GM18520 (cell line): ENCODE measurements at regions not wholly inside any gene's neighbourhood (a gene's known extent, or its start where the extent isn't known, plus 50 kb on each side); places are given as distances from the start of the nearest gene placed in this dataset.
"Not testable (repeated sequence)": the region's sequence is repeated elsewhere in the genome, so short reads cannot be mapped to it uniquely, and the experiment has no call there.

ENCODE experiments used
- ATAC-seq: cut with Tn5 transposase; IDR thresholded peaks from one replicate; pipeline ENCODE4 v1.9.1; 2021; ENCODE audit not compliant: unreplicated experiment

GRCh38 chr9:40909821-40910220 is 218.7 kb downstream of the FOXD4L6 start:
- no peak for ATAC-seq

DNA sequence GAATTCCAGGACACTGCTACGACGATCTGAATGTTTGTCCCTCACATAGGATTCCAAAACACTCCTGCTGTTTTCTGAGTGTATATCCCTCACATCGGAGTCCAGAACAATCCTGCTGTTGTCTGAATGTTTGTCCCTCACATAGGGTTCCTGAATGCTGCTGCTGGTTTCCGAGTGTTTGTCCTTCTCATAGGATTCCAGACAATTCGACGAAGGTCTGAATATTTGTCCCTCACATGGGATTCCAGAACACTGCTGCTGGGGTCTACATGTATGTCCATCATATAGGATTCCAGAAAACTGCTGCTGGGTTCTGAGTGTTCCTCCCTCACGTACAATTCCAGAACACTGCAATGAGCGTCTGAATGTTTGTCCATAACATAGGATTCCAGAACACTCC is 219.4 kb downstream of the FOXD4L6 start:
- not testable (repeated sequence) for ATAC-seq

DNA sequence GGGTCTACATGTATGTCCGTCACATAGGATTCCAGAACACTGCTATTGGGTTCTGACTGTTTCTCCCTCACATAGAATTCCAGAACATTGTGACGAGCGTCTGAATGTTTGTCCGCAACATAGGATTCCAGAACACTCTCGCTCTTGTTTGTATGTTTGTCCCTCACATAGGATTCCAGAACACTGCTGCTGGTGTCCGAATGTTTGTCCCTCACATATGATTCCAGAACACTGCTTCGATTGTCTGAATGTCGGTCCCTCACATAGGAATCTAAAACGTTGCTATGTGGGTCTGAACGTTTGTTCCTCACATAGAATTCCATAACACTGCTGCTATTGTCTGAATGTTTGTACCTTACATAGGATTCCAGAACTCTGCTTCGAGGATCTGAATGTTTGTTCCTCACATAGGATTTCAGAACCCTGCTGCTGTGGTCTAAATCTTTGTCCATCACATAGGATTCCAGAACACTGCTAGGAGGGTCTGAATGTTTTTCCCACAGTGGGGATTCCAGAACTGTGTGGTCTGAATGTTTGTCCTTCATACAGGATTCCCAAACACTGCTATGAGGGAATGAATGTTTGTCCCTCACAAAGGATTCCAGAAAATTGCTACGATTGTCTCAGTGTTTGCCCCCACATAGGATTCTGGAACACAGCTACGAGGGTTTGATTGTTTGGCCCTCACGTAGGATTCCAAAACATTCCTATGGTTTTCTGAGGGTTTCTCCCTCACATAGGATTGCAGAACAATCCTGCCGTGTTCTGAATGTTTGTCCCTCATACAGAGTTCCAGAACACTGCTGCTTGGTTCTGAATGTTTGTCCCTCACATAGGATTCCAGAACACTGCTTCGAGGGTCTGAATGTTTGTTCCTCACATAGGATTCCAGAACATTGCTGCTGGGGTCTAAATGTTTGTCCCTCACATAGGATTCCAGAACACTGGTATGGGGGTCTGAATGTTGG is 220.5 kb downstream of the FOXD4L6 start:
- no peak for ATAC-seq

DNA sequence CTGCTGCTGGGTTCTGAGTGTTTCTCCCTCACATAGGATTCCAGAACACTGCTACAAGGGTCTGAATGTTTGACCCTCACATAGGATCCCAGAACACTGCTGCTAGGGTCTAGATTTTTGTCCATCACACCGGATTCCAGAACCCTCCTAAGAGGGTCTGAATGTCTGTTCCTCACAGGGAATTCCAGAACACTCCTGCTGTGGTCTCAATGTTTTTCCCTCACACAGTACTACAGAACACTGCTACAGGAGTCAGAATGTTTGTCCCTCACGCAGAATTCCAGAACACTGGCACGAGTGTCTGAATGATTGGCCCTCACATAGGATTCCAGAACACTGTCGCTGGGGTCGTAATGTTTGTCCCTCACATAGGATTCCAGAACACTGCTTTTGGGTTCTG is 221.6 kb downstream of the FOXD4L6 start:
- ATAC-seq = not testable (repeated sequence)

DNA sequence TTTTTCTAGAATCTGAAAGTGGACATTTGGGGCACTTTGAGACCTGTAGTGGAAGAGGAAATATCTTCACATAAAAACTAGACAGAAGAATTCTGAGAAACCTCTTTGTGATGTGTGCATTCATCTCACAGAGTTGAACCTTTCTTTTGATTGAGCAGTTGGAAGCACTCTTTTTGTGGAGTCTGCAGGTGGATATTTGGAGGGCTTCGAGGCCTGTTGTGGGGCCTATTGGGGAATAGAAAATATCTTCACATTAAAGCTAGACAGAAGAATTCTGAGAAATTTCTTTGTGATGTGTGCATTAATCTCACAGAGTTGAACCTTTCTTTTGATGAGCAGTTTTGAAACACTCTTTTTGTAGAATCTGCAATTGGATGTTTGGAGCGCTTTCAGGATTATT is 236.2 kb downstream of the FOXD4L6 start:
- not testable (repeated sequence) for ATAC-seq

DNA sequence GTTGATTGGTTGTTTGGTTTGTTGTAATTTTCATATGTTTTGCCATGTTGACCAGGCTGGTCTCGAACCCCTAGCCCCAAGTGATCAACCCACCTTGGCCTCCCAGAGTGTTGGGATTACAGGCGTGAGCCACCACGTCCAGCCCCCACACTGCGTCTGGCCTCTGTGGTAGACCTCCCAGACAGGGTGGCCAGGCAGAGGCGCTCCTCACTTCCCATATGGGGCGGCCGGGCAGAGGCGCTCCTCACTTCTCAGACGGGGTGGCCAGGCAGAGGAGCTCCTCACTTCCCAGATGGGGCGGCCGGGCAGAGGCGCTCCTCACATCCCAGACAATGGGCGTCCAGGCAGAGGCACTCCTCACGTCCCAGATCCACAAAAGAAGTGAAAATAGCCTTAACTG is 242.6 kb downstream of the FOXD4L6 start:
- ATAC-seq = not testable (repeated sequence)

DNA sequence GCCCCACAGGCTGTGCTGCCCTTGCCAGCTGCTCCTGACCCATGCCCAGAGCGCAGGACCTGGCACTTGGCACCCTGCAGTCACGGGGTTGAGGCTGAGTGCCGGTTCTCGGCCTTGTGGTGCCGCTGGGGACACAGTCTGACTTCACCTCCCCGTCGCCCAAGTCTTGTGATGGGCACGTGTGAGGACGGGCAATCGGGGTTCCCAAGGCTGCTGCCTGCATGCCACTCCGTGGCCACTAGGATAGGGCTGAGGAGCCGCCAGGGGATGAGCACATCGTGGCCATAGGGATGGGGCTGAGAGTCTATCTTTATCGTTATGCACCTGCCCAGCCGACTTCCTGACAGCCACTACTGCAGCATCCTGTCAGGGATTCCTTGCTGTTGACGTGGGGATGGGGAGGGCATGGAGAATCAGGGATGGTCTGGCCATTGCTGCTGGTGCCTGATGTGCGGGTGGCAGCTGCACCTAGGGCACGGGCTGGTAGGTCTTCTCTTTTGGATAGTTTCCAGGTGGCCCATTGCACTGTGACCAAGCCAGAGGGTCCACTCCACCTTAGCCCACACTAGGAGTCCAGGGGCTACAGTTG is 243.5 kb downstream of the FOXD4L6 start:
- not testable (repeated sequence) for ATAC-seq

DNA sequence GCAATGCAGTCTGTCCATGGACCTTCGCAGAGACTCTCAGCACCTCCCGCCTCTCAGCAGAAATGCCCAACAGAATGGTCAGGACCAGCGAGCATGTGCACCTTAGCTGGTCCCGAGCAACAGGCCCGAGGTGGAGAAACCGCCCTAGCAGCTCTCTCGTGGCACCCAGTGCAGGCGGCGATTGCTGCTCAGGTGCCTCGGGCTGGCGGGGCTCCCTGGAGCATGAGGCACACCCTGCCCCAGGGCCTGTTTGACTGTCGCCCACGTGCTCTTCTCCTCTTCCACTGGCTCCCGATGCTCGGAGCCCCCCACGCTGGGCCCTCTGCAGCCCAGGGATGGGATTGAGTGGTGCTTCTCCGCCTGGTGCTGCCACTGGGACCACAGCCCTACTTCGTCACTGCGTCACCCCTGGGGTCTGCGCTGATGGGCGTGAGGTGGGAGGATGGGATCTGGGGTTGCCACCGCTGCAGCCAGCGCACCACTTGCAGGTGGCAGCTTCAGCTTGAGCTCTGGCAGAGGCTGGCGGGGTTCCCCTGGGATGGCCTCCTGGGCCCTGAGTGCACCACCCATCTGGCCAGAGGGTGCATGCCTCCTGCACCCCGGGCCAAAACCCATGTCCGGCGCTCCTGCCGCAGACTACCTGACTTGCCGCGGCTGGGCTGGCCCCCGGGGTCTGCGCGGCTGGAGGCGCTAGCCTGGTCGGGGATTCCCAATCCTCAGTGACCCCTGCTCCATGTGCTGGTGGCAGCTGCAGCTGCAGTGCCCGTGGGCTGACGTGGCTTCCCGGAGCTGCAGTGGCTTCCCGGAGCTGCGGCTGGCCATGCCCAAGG is 244.2 kb downstream of the FOXD4L6 start:
- no peak for ATAC-seq

DNA sequence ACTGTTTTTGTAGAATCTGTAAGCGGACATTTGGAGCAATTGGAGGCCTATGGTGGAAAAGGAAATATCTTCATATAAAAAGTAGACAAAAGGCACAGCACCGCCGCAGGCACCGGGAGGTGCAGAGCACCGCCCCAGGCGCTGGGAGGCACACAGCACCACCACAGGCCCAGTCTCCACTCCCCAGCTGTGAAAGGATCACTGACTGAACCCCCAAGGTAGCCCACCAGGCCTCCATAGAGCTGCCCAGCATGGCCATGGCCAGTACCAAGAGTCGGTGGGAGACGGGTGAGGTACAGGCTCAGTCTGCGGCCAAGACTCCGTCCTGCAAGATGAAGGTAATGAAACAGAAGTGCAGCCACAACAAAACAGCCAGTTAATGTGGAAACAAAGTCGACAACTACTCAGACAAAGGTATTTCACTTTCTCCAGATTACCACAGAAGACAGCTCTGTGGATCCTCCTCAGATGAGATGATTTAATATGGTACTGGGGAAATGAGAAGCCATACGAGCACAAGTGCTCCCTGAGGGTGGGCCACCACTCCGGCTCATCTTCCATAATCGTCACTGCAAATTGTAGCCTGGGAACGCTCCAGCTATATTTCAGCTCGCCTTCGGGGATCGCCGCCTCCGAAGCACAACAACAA is 244.9 kb downstream of the FOXD4L6 start:
- ATAC-seq = not testable (repeated sequence)

DNA sequence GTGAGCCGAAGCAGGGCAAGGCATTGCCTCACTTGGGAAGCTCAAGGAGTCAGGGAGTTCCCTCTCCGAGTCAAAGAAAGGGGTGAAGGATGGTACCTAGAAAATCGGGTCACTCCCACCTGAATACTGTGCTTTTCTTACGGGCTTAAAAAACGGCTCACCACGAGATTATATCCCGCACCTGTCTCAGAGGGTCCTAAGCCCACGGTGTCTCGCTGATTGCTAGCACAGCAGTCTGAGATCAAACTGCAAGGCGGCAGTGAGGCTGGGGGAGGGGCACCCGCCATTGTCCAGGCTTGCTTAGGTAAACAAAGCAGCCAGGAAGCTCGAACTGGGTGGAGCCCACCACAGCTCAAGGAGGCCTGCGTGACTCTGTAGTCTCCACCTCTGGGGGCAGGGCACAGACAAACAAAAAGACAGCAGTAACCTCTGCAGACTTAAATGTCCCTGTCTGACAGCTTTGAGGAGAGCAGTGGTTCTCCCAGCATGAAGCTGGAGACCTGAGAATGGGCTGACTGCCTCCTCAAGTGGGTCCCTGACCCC is 254.7 kb downstream of the FOXD4L6 start:
- not testable (repeated sequence) for ATAC-seq

- not testable (repeated sequence) for ATAC-seq
Measured at GRCh38 chr9:40868437-40868836, 260.0 kb downstream of the FOXD4L6 start.
